HepG2 (cell line): ENCODE measurements at regions not wholly inside any gene's neighbourhood (a gene's known extent, or its start where the extent isn't known, plus 50 kb on each side); places are given as distances from the start of the nearest gene placed in this dataset.

ENCODE experiments used
- ATAC-seq: fragments of 200-7000 bp; cut with Tn5 transposase; 3 replicates; pipeline ENCODE4 v1.9.1; 2020; ENCODE audit warnings: mild to moderate bottlenecking, moderate library complexity
- BruUV-seq: library from RNA; stranded (reverse); fragments of 400-500 nt; replicated peaks from 2 replicates; lab custom pipeline; 2021; lab: Mats Ljungman, UMichigan
- CTCF ChIA-PET: fragments of 300-600 bp; formaldehyde crosslinking; extraction: SDS; loops from one replicate; lab custom pipeline; 2021; ENCODE audit warnings: low total read pairs, inconsistent platforms, low intra/inter-chr PET ratio; lab: Yijun Ruan, JAX
- POLR2A ChIA-PET: fragments of 350-600 bp; sonication (Branson Sonifier 250); formaldehyde crosslinking; loops from one replicate; lab custom pipeline; 2020; ENCODE audit warnings: antibody characterized with exemption, inconsistent platforms; lab: Yijun Ruan, JAX
- DNase-seq: peaks from one replicate; pipeline ENCODE4 v3.0.0-alpha.2; 2015; ENCODE audit warnings: low spot score
- FAIRE-seq: peaks from 3 replicates; lab custom pipeline; 2011; peaks lifted over from hg19 to GRCh38; lab: Jason Lieb, UNC
- H2AFZ ChIP-seq: one replicate; pipeline ENCODE4 v1.6.1; 2011; ENCODE audit warnings: low read length, inconsistent platforms
- H3K27ac ChIP-seq: fragments of 300-600 bp; 3 replicates; pipeline ENCODE4 v1.8.0; 2011; ENCODE audit warnings: mixed run types, mild to moderate bottlenecking, mixed read lengths, low read length, inconsistent platforms; ENCODE audit not compliant: insufficient read depth; ENCODE audit errors: extremely low read length
- H3K27me3 ChIP-seq, 2 experiments: fragments of 200-600 bp in 1 of 2; 2 replicates in 1 of 2; 3 replicates in 1 of 2; pipeline versions ENCODE4 v1.6.0 to v1.8.0; 2011; ENCODE audit warnings: low read length in 2 of 2, mild to moderate bottlenecking in 2 of 2, moderate library complexity in 2 of 2, inconsistent platforms in 1 of 2; ENCODE audit not compliant: insufficient read depth in 2 of 2, control insufficient read depth in 1 of 2
- H3K36me3 ChIP-seq, 2 experiments: fragments of 200-600 bp in 1 of 2; replicated peaks in 1 of 2; 2 replicates in 1 of 2; 3 replicates in 1 of 2; pipeline versions ENCODE4 v1.5.1 to v1.8.0; 2011; ENCODE audit warnings: low read length in 2 of 2, inconsistent platforms in 1 of 2; ENCODE audit not compliant: insufficient read depth in 2 of 2, control insufficient read depth in 1 of 2
- H3K4me1 ChIP-seq: 2 replicates; pipeline ENCODE4 v1.5.1; 2012; ENCODE audit warnings: low read length, inconsistent platforms; ENCODE audit not compliant: insufficient read depth
- H3K4me2 ChIP-seq: 2 replicates; pipeline ENCODE4 v1.6.0; 2011; ENCODE audit warnings: low read depth, low read length, inconsistent platforms
- H3K4me3 ChIP-seq, 3 experiments: fragments of 200-600 bp in 1 of 3; sonication (generic), shearing (Covaris generic) in 1 of 3; replicated peaks in 1 of 3; 2 replicates each; pipeline ENCODE4 v1.5.1; 2011 to 2016; ENCODE audit warnings: low read length in 3 of 3, inconsistent platforms in 2 of 3, low read depth in 2 of 3, mild to moderate bottlenecking in 2 of 3, control low read depth in 1 of 3, mixed read lengths in 1 of 3; ENCODE audit not compliant: insufficient read depth in 1 of 3
- H3K79me2 ChIP-seq: one replicate; pipeline ENCODE4 v1.6.1; 2011; ENCODE audit warnings: low read length, inconsistent platforms; ENCODE audit not compliant: insufficient read depth
- H3K9ac ChIP-seq: 2 replicates; pipeline ENCODE4 v1.6.0; 2011; ENCODE audit warnings: mild to moderate bottlenecking, low read depth, low read length, inconsistent platforms; ENCODE audit not compliant: insufficient read depth
- H3K9me3 ChIP-seq: 2 replicates; pipeline ENCODE4 v1.5.1; 2012; ENCODE audit warnings: mild to moderate bottlenecking, low read length
- H4K20me1 ChIP-seq: 2 replicates; pipeline ENCODE4 v1.6.0; 2011; ENCODE audit warnings: inconsistent platforms, mild to moderate bottlenecking, low read length, moderate library complexity; ENCODE audit not compliant: insufficient read depth
- GABPA ChIP-seq, 2 experiments: IDR thresholded peaks; 2 replicates each; pipeline ENCODE4 v1.6.1; 2011 to 2016; ENCODE audit warnings: low read depth in 2 of 2, low read length in 1 of 2, missing biosample characterization in 1 of 2, missing genetic modification characterization in 1 of 2
- HNRNPH1 ChIP-seq: fragments of 200-400 bp; formaldehyde crosslinking; optimal IDR thresholded peaks from 2 replicates; pipeline ENCODE3; 2017; ENCODE audit warnings: mild to moderate bottlenecking, low read depth, low read length
- NONO ChIP-seq, 2 experiments: fragments of 450-650 bp in 1 of 2; sonication (generic) in 1 of 2; formaldehyde crosslinking in 1 of 2; IDR thresholded peaks in 1 of 2; conservative IDR thresholded peaks in 1 of 2; 2 replicates each; pipeline versions ENCODE4 v1.6.1 to v1.8.0; 2017 to 2022; ENCODE audit warnings: mild to moderate bottlenecking in 1 of 2, missing genetic modification reagents in 1 of 2, moderate library complexity in 1 of 2
- NR2F2 ChIP-seq: IDR thresholded peaks from 2 replicates; pipeline ENCODE4 v1.6.1; 2012; ENCODE audit warnings: low read depth, inconsistent platforms, borderline replicate concordance
- ZBTB43 ChIP-seq: sonication (generic); formaldehyde crosslinking; conservative IDR thresholded peaks from 2 replicates; pipeline ENCODE4 v1.4.0; 2020; ENCODE audit warnings: missing genetic modification reagents
- ZNF33A ChIP-seq: sonication (generic); formaldehyde crosslinking; IDR thresholded peaks from 2 replicates; pipeline ENCODE4 v1.5.1; 2020; ENCODE audit warnings: missing genetic modification reagents, mild to moderate bottlenecking, moderate library complexity, borderline replicate concordance
- ZNF343 ChIP-seq: sonication (generic); formaldehyde crosslinking; IDR thresholded peaks from 2 replicates; pipeline ENCODE4 v1.4.0; 2020; ENCODE audit warnings: mild to moderate bottlenecking, missing genetic modification reagents
- ZNF460 ChIP-seq: sonication (generic); formaldehyde crosslinking; IDR thresholded peaks from 2 replicates; pipeline ENCODE4 v1.5.1; 2020; ENCODE audit warnings: missing genetic modification reagents, mild to moderate bottlenecking, borderline replicate concordance
- ZNF510 ChIP-seq: sonication (generic); formaldehyde crosslinking; IDR thresholded peaks from 2 replicates; pipeline ENCODE4 v1.4.0; 2020; ENCODE audit warnings: low read depth, mild to moderate bottlenecking, missing genetic modification reagents
- ZNF589 ChIP-seq: sonication (generic); formaldehyde crosslinking; conservative IDR thresholded peaks from 2 replicates; pipeline ENCODE4 v1.8.0; 2022; ENCODE audit warnings: mild to moderate bottlenecking, moderate library complexity, missing genetic modification reagents
- ZSCAN29 ChIP-seq: sonication (generic); formaldehyde crosslinking; conservative IDR thresholded peaks from 2 replicates; pipeline ENCODE4 v1.4.0; 2020; ENCODE audit warnings: mild to moderate bottlenecking, missing genetic modification reagents
- WGBS: methylation state at CpG from one replicate; pipeline ENCODE4 v1.1.6; 2017; ENCODE audit warnings: low lambda C conversion rate; 5-methylcytosine and 5-hydroxymethylcytosine counted together
- in situ Hi-C: cut with HindIII; loops from 2 replicates; pipeline ENCODE4 v1.10.0; 2017; ENCODE audit warnings: low pct_unique_long_range_greater_than_20kb; ENCODE audit not compliant: extremely low pct_ligation_motif_present
- intact Hi-C: fragments of 100-400 bp; cut with micrococcal nuclease; formaldehyde crosslinking; loops from one replicate; pipeline ENCODE4 v1.10.0; 2022; ENCODE audit not compliant: unreplicated experiment

- TF ChIP-seq ZNF33A (CRISPR knock-in tag) = no peak
- TF ChIP-seq, all 625 proteins: peak for 0
- Histone ChIP-seq H3K9ac (no peak overlapping the region), H3K27me3 (no peaks in the 10 kb centered on the region), H3K9me3 (no peaks in the 10 kb centered on the region), H3K27ac (no peak overlapping the region), H3K79me2 (no peaks in the 10 kb centered on the region), H3K36me3 (no peaks in the 10 kb centered on the region), H2AFZ (no peak overlapping the region), H3K4me3 (no peak overlapping the region), H3K4me2 (no peak overlapping the region), H3K4me1 (no peaks in the 10 kb centered on the region), H4K20me1 (no peaks in the 10 kb centered on the region)
- 0% methylated on average over 1 of the region's 1 CpG for WGBS
- in situ Hi-C loops (loop anchor here (25.0 kb wide), 1 partner anchor 463 kb away; no protein-coding TSS in a partner anchor), intact Hi-C loops (no loop called here)
- ChIA-PET POLR2A (no interaction called here), CTCF (no interaction called here)
- no TSS peak for BruUV-seq
- ATAC-seq (no peak), FAIRE-seq (no peak), DNase-seq (no peak)
These were observed 111.8 kb downstream of the CAPZA3 start for GRCh38 chr12:18849761-18850160.

GRCh38 chr12:18850752-18851151 is 112.8 kb downstream of the CAPZA3 start:
- H3K4me2 ChIP-seq = no peak overlapping the region
- H3K79me2 ChIP-seq = no peaks in the 10 kb centered on the region
- H2AFZ ChIP-seq = no peak overlapping the region
- H3K27ac ChIP-seq = no peak overlapping the region
- no TSS peak for BruUV-seq
- DNase-seq (no peak), ATAC-seq (no peak), FAIRE-seq (no peak)
- ChIA-PET CTCF (no interaction called here), POLR2A (no interaction called here)
- no peak overlapping the region for H3K4me3 ChIP-seq
- no peak overlapping the region for H3K9ac ChIP-seq
- H3K27me3 ChIP-seq = no peaks in the 10 kb centered on the region
- H3K4me1 ChIP-seq = no peaks in the 10 kb centered on the region
- no peaks in the 10 kb centered on the region for H3K9me3 ChIP-seq
- in situ Hi-C loops (loop anchor here (25.0 kb wide), 1 partner anchor 462 kb away; no protein-coding TSS in a partner anchor), intact Hi-C loops (no loop called here)
- WGBS = 38% methylated on average over 1 of the region's 1 CpG
- no peaks in the 10 kb centered on the region for H3K36me3 ChIP-seq
- no peaks in the 10 kb centered on the region for H4K20me1 ChIP-seq
- TF ChIP-seq HNRNPH1 = no peak
- no peak for TF ChIP-seq ZNF510 (CRISPR knock-in tag)
- no peak for TF ChIP-seq NR2F2
- TF ChIP-seq ZNF589 (CRISPR knock-in tag) = no peak
- no peak for TF ChIP-seq NONO (IDR thresholded peaks at IDR 0.05)
- no peak for TF ChIP-seq NONO (CRISPR knock-in tag; conservative IDR thresholded peaks at IDR 0.05)
- no peak for TF ChIP-seq ZNF343 (CRISPR knock-in tag)
- TF ChIP-seq ZSCAN29 (CRISPR knock-in tag) = no peak
- TF ChIP-seq GABPA (IDR thresholded peaks at IDR 0.05; ENCODE audit: low read depth, low read length) = no peak
- TF ChIP-seq GABPA (CRISPR knock-in tag; IDR thresholded peaks at IDR 0.05; ENCODE audit: low read depth) = no peak
- no peak for TF ChIP-seq ZNF460 (CRISPR knock-in tag)
- no peak for TF ChIP-seq ZBTB43 (CRISPR knock-in tag)
